NCI-H2171 treated with DMSO at 0.1 percent for 48 hours (cell line): ENCODE measurements at regions not wholly inside any gene's neighbourhood (a gene's known extent, or its start where the extent isn't known, plus 50 kb on each side); places are given as distances from the start of the nearest gene placed in this dataset.

Experiments used
- DNase-seq: peaks from one replicate; lab custom pipeline; 2025; lab: John Stamatoyannopoulos, UW

GRCh38 chr1:184219414-184219813 lies 167.4 kb upstream of the C1orf21 start:
- peak; percentile 11 for DNase-seq

DNA sequence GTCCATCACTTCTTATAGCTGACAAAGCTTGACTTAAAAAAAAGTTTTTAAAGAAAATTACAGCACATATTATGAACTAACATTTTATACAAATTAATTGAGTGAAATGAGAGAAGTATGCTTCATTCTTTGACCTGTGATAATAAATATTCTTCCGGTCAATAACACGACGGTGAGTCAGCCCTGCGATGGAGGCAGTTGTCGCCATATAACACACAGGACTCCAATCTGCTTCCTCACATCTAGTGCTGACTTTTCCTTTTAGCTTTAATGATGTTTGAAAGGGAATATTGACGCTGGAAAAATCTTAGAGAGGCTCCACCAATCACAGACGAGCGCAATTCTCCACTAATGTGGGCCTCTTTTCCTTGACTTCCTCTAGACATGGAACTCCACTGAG lies 166.9 kb upstream of the C1orf21 start:
- no peak for DNase-seq

- no peak for DNase-seq
These were observed 165.7 kb upstream of the C1orf21 start for GRCh38 chr1:184221087-184221486.

- peak; percentile 56 for DNase-seq
These were observed 164.2 kb upstream of the C1orf21 start for GRCh38 chr1:184222652-184223052.

GRCh38 chr1:184223216-184223615 lies 163.6 kb upstream of the C1orf21 start:
- DNase-seq = no peak

GRCh38 chr1:184225283-184226099 lies 161.3 kb upstream of the C1orf21 start:
- DNase-seq = no peak

DNA sequence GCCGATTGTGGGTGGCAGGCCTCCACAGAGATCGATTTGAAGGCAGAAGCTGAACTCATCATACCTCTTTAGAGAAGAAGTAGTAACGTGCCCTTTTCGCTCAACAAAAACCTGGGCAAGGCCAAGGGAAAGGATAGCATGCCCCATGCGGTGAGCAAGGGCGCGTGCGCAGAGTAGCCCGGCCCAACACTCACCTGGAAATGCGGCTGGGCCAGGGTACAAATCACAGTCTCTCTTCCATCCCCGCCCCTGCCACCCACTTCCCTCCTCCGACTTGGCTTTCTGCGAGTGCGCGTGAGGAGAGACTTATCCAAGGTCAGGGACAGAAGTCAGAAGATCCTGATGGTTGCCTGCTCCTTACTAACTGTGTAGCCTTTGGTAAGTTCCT lies 160.7 kb upstream of the C1orf21 start:
- DNase-seq = no peak

DNA sequence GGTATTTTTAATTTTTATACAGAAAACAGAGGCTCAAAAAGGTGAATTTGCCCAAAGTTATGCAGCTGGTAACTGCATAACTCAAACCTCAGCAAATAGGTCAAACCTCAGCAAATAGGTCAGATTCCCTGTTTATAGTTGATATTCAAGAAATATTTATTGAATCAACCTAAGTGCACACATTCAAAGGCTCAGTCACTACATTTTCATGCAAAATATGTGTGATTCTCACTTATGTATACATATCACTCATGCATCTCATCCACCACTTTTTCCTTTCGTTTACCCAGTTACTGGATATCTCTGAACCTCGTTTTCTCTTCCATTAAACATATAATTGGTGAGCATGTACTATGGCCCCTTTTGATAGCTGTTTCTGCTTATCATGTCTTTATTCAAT lies 158.3 kb upstream of the C1orf21 start:
- no peak for DNase-seq

GRCh38 chr1:184237588-184237987 lies 149.2 kb upstream of the C1orf21 start:
- no peak for DNase-seq

GRCh38 chr1:184241446-184241845 lies 145.4 kb upstream of the C1orf21 start:
- no peak for DNase-seq

DNA sequence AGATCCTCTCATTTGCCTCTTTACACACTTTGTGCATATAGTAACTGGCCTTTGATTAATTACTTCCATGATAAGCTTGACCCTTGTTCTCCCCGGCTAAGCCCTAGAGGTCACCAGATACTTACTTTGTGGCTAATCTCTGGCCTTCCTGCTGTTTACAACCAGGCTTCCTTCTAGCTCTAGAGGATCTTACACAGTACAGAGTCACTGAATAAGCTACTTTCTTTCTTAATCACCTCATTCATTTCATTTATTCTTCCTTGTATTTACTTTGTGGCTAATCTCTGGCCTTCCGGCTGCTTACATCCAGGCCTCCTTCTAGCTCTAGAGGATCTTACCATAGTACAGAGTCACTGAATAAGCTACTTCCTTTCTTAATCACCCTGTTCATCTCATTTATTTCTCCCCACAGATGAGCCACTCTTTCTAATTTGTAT lies 144.3 kb upstream of the C1orf21 start:
- no peak for DNase-seq

GRCh38 chr1:184244962-184245361 lies 141.9 kb upstream of the C1orf21 start:
- no peak for DNase-seq

DNA sequence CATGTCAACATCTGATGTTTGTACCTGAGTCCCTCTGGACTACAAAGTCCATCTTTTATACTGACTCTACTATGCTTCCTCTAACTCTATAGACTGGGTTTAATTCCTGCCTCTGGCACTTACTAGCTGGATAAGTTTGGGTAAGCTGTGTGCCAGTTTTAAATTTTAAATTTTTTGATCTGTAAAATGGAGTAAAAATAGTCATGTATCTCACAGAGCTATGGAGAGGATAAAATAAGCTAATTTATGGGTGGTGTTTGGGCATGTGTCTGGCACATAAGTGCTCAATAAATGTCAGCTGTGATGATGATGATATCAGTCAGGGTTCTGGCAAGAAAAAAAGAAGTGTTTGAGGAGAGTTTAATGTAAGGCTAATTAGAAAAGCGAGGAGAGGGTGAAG lies 139.2 kb upstream of the C1orf21 start:
- DNase-seq = no peak

DNA sequence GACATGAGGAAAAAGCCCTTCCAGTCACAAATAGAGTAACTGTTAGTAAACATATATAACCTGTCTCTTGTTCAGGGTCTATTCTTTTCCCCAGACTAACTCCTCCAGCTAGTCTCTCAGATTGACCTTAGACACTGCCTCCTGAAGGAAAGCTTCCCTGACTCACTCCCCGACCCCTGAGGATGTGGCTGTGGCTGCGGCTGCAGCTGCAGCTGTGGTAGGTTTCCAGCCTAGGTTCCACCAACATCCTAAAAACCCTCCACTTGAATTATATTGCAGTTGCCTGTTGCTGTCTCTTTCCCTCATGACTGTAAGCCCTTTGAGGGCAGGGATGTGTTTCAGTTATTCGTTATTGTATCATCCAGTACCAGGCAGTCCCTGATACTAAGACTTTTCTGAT lies 132.9 kb upstream of the C1orf21 start:
- no peak for DNase-seq

- DNase-seq = no peak
These were observed 132.0 kb upstream of the C1orf21 start for GRCh38 chr1:184254849-184255248.

DNA sequence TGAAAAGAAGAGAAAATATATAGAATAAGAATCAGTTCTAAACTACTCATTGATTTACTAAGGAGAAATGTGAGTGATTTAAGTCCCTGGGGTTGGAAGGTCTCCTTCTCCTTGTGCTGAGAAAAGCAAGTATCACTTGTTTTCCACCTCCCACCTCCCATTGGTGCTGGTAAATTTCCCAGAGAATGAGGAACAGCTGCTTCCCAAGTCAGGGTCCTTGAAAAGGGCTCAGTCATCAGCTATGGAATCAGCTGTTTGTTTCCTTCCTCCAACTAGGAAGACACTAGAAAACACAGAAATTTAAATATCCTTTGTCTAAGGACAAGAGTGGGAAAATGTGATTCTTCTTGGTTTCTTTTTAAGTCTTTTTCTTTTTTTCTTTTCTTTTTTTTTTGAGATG lies 131.3 kb upstream of the C1orf21 start:
- no peak for DNase-seq

DNA sequence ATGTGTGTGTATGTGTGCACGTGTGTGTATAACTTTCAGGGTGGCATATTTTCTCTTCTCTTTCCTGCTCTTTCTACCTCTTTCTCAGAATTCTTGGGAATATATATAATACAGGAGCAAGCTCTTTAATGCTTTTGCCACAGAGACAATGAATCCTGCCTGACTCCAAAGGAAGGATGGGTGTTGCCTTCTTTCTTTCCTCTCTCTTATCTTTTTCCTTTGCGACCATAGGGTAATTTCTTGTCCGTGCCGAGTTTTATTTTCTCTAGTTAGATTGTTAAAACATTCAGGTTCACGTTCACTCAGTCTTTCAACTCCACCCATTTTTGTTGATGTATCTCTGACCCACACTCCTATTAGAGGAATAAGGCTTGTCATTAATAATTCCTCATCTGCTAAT lies 129.0 kb upstream of the C1orf21 start:
- DNase-seq = no peak

DNA sequence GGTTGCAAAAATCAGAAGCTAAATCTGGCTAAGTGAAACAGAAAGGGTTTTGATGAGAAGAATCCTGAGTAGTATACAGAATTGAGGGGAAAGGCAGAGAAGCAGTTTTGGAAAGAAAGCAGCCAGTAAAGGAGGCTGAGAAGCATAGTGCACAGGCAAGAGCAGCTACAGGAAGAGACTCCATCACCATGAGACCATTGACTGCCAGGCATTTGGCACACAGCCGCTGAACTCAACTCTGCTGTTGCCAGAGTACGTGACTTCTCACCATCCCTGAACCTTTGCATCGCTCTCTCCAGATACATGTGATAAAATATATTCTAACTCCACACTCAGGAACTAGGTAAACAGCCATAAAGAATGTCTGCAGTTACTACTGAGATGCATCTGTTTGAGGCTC lies 128.3 kb upstream of the C1orf21 start:
- no peak for DNase-seq

DNA sequence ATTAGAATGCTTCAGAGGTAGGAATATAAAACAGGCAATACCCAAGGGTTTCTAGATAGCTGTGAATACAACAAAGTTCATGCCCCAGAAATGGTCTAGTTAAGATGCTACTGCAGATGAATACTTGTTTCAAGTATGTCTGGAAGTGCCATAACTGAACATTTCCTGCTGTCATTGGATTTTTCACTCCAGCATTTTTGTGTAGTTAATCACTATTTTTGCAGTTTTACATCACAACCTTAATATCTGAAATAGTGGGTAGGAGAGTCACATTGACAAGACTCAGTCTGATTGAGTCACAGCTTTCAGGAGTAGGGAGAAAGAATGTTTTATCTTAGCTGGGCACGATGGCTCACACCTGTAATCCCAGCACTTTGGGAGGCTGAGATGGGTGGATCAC lies 126.4 kb upstream of the C1orf21 start:
- no peak for DNase-seq

GRCh38 chr1:184262109-184262508 lies 124.7 kb upstream of the C1orf21 start:
- no peak for DNase-seq

- DNase-seq = no peak
These were observed 119.1 kb upstream of the C1orf21 start for GRCh38 chr1:184267747-184268146.

DNA sequence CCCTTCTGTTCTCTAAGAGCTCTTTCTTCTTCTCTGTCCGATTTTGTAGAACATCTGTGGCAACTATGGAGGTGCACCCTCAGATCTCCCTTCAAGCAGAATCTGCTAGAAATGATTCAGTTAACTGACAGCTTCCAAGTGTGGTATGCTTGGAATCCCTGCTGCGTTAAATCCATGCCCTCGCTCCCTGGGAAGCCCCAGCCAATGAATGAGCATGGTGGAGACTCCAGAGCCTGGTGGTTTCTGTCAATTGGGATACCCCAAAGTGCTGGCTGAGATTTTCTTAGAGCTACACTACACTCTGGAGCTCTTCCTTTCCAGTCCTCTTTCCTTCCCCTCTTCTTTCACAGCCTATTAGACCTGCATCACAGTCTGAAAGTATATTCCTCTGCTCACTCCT lies 116.3 kb upstream of the C1orf21 start:
- no peak for DNase-seq

DNA sequence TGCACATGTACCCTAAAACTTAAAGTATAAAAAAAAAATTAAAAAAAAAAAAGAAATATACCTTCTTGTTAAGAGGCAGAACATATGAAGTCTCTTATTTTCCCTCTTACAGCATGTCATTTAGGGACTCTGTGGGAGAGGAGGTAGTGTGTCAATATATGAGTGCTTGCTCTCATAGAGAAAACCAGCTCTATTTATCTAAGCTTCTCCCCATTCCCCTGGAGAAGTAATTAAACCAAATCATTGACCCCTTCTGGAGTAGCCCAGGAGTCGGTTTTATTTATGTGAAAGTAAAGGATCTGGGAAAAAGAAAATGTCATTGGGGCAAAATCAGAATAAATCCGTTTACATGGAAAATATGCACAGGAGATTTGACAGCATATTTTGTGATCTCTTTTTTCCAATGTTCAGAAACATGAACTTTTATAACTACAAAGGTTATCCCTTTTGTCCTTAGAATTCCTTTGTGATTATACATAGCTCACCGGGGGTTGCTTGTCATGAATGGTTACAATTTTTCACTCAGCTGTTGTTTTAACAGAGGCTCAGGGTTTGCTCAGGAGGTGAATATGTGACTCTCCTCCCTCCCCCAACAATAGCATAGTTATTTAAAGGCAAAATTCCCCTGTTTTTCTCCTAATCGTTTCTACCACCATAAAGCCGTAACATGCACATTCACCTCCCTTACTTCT lies 114.5 kb upstream of the C1orf21 start:
- DNase-seq = no peak

- no peak for DNase-seq
These were observed 110.4 kb upstream of the C1orf21 start for GRCh38 chr1:184276416-184276815.
